G401 (cell line): ENCODE measurements at regions not wholly inside any gene's neighbourhood (a gene's known extent, or its start where the extent isn't known, plus 50 kb on each side); places are given as distances from the start of the nearest gene placed in this dataset.
"Not testable (repeated sequence)": the region's sequence is repeated elsewhere in the genome, so short reads cannot be mapped to it uniquely, and the experiment has no call there.

Experiments used
- DNase-seq: peaks from one replicate; pipeline ENCODE4 v3.0.0-alpha.2; 2015; ENCODE audit warnings: low spot score
- in situ Hi-C: cut with HindIII; loops from 2 replicates; pipeline ENCODE4 v1.10.0; 2016; ENCODE audit warnings: low sequenced_read_pairs, mixed read lengths

GRCh38 chr13:94914895-94915294 is 202.6 kb upstream of the SOX21 start:
- in situ Hi-C loops = no loop called here
- DNase-seq = no peak

GRCh38 chr13:94906605-94907004 is 194.3 kb upstream of the SOX21 start:
- no peak for DNase-seq
- in situ Hi-C loops = no loop called here

GRCh38 chr13:94902722-94903407 is 190.5 kb upstream of the SOX21 start:
- in situ Hi-C loops = no loop called here
- no peak for DNase-seq

GRCh38 chr13:94901070-94901469 is 188.7 kb upstream of the SOX21 start:
- in situ Hi-C loops = no loop called here

GRCh38 chr13:94896719-94897317 is 184.5 kb upstream of the SOX21 start:
- in situ Hi-C loops = no loop called here
- DNase-seq = no peak

More at GRCh38 chr13:94901070-94901469, 188.7 kb upstream of the SOX21 start:
- DNase-seq = no peak

GRCh38 chr13:94896238-94896637 is 183.9 kb upstream of the SOX21 start:
- in situ Hi-C loops = no loop called here
- no peak for DNase-seq

- DNase-seq = no peak
- in situ Hi-C loops = no loop called here
Measured at GRCh38 chr13:94886191-94886590, 173.8 kb upstream of the SOX21 start.

- no peak for DNase-seq
- in situ Hi-C loops = no loop called here
Measured at GRCh38 chr13:94880463-94880862, 168.1 kb upstream of the SOX21 start.

- in situ Hi-C loops = no loop called here
- DNase-seq = no peak
Measured at GRCh38 chr13:94878602-94879165, 166.3 kb upstream of the SOX21 start.

- DNase-seq = no peak
- in situ Hi-C loops = no loop called here
Measured at GRCh38 chr13:94864474-94864873, 152.1 kb upstream of the SOX21 start.

GRCh38 chr13:94860981-94861407 is 148.6 kb upstream of the SOX21 start:
- in situ Hi-C loops = no loop called here
- DNase-seq = no peak

- DNase-seq = no peak
- in situ Hi-C loops = no loop called here
Measured at GRCh38 chr13:94859811-94860210, 147.5 kb upstream of the SOX21 start.

- DNase-seq = peak; percentile 6
- in situ Hi-C loops = no loop called here
Measured at GRCh38 chr13:94859278-94859691, 146.9 kb upstream of the SOX21 start.

- no peak for DNase-seq
- in situ Hi-C loops = no loop called here
Measured at GRCh38 chr13:94858856-94859255, 146.5 kb upstream of the SOX21 start.

GRCh38 chr13:94854688-94855087 is 142.3 kb upstream of the SOX21 start:
- no peak for DNase-seq
- in situ Hi-C loops = no loop called here

- in situ Hi-C loops = no loop called here
Measured at GRCh38 chr13:94851576-94851975, 139.2 kb upstream of the SOX21 start.

GRCh38 chr13:94849254-94849653 is 136.9 kb upstream of the SOX21 start:
- DNase-seq = no peak
- in situ Hi-C loops = no loop called here

More at GRCh38 chr13:94851576-94851975, 139.2 kb upstream of the SOX21 start:
- no peak for DNase-seq

- in situ Hi-C loops = no loop called here
- no peak for DNase-seq
Measured at GRCh38 chr13:94842901-94843300, 130.6 kb upstream of the SOX21 start.

GRCh38 chr13:94837056-94837455 is 124.7 kb upstream of the SOX21 start:
- DNase-seq, in situ Hi-C loops: not testable (repeated sequence)

- DNase-seq = no peak
- in situ Hi-C loops = no loop called here
Measured at GRCh38 chr13:94829837-94830365, 117.6 kb upstream of the SOX21 start.
